Endothelial cell of umbilical vein (primary cell): ENCODE measurements at regions not wholly inside any gene's neighbourhood (a gene's known extent, or its start where the extent isn't known, plus 50 kb on each side); places are given as distances from the start of the nearest gene placed in this dataset.

ENCODE experiments used
- BruUV-seq: library from RNA; stranded (reverse); fragments of 400-500 nt; replicated peaks from 2 replicates; lab custom pipeline; 2021; lab: Mats Ljungman, UMichigan
- CTCF ChIA-PET: fragments of 300-600, 350-600 bp; sonication (Branson Sonifier 250); formaldehyde crosslinking; loops from one replicate; lab custom pipeline; 2021; ENCODE audit warnings: antibody characterized with exemption, inconsistent platforms; lab: Charles Lee
- POLR2A ChIA-PET: fragments of 300-600, 350-600 bp; sonication (Branson Sonifier 250); formaldehyde crosslinking; loops from one replicate; lab custom pipeline; 2021; ENCODE audit warnings: antibody characterized with exemption, inconsistent platforms; lab: Charles Lee
- DNase-seq: peaks from one replicate; pipeline ENCODE4 v3.0.0-alpha.2; 2011; ENCODE audit warnings: low read depth, low spot score
- FAIRE-seq: peaks from 2 replicates; lab custom pipeline; 2011; peaks lifted over from hg19 to GRCh38; lab: Jason Lieb, UNC
- H2AFZ ChIP-seq: 2 replicates; pipeline ENCODE4 v1.6.0; 2012; ENCODE audit warnings: low read depth, low read length, control low read depth, inconsistent platforms
- H3K27ac ChIP-seq: 2 replicates; pipeline ENCODE4 v1.5.1; 2011; ENCODE audit warnings: low read depth, mild to moderate bottlenecking, control low read depth, low read length, moderate library complexity; ENCODE audit not compliant: insufficient read depth
- H3K27me3 ChIP-seq, 2 experiments: 2 replicates each; pipeline versions ENCODE4 v1.6.0 to v1.6.1; 2011; ENCODE audit warnings: low read length in 2 of 2, mixed read lengths in 1 of 2; ENCODE audit not compliant: control insufficient read depth in 2 of 2, insufficient read depth in 2 of 2
- H3K36me3 ChIP-seq, 2 experiments: 2 replicates in 1 of 2; 3 replicates in 1 of 2; pipeline ENCODE4 v1.5.1; 2011; ENCODE audit warnings: low read length in 2 of 2, mild to moderate bottlenecking in 1 of 2, moderate library complexity in 1 of 2; ENCODE audit not compliant: control insufficient read depth in 2 of 2, insufficient read depth in 2 of 2; ENCODE audit errors: extremely low read depth in 1 of 2
- H3K4me1 ChIP-seq: 3 replicates; pipeline ENCODE4 v1.5.1; 2011; ENCODE audit warnings: mild to moderate bottlenecking, low read length; ENCODE audit not compliant: control insufficient read depth, insufficient read depth; ENCODE audit errors: extremely low read depth
- H3K4me2 ChIP-seq: 2 replicates; pipeline ENCODE4 v1.6.1; 2011; ENCODE audit warnings: low read length, control low read depth, mixed read lengths; ENCODE audit not compliant: insufficient read depth
- H3K4me3 ChIP-seq, 3 experiments: fragments of 200-600 bp in 1 of 3; sonication (generic), shearing (Covaris generic) in 1 of 3; replicated peaks in 1 of 3; 2 replicates each; pipeline ENCODE4 v1.5.1; 2011 to 2016; ENCODE audit warnings: control low read depth in 3 of 3, low read length in 3 of 3, mild to moderate bottlenecking in 2 of 3, inconsistent platforms in 1 of 3, low read depth in 1 of 3, moderate library complexity in 1 of 3; ENCODE audit not compliant: insufficient read depth in 1 of 3
- H3K79me2 ChIP-seq: 2 replicates; pipeline ENCODE4 v1.6.0; 2012; ENCODE audit warnings: low read length, inconsistent platforms; ENCODE audit not compliant: control insufficient read depth, insufficient read depth
- H3K9ac ChIP-seq: replicated peaks from 2 replicates; pipeline ENCODE3; 2011; ENCODE audit warnings: low read length, control low read depth; ENCODE audit not compliant: insufficient read depth; ENCODE audit errors: extremely low read depth
- H3K9me1 ChIP-seq: replicated peaks from 3 replicates; pipeline ENCODE4 v1.6.0; 2011; ENCODE audit warnings: mild to moderate bottlenecking, low read length; ENCODE audit not compliant: control insufficient read depth, insufficient read depth; ENCODE audit errors: extremely low read depth
- H3K9me3 ChIP-seq: replicated peaks from 2 replicates; pipeline ENCODE4 v1.5.1; 2012; ENCODE audit warnings: low read length, inconsistent platforms; ENCODE audit not compliant: control insufficient read depth, insufficient read depth
- H4K20me1 ChIP-seq: replicated peaks from 2 replicates; pipeline ENCODE3; 2011; ENCODE audit warnings: mild to moderate bottlenecking, low read length; ENCODE audit not compliant: control insufficient read depth, insufficient read depth; ENCODE audit errors: extremely low read depth
- EZH2 ChIP-seq: IDR thresholded peaks from 2 replicates; pipeline ENCODE4 v1.6.1; 2012; ENCODE audit warnings: borderline replicate concordance, low read depth, mild to moderate bottlenecking, moderate library complexity, low read length, inconsistent platforms; ENCODE audit not compliant: severe bottlenecking
- FOS ChIP-seq: IDR thresholded peaks from 2 replicates; pipeline ENCODE4 v1.6.1; 2011; ENCODE audit warnings: mild to moderate bottlenecking, low read length, moderate library complexity, borderline replicate concordance; ENCODE audit not compliant: insufficient read depth
- GATA2 ChIP-seq: IDR thresholded peaks from 2 replicates; pipeline ENCODE4 v1.7.0; 2011; ENCODE audit warnings: low read depth, mild to moderate bottlenecking, moderate library complexity, mixed read lengths, low read length; ENCODE audit not compliant: insufficient read length, insufficient read depth
- JUN ChIP-seq: IDR thresholded peaks from 2 replicates; pipeline ENCODE4 v1.6.1; 2011; ENCODE audit warnings: borderline replicate concordance, low read depth; ENCODE audit not compliant: insufficient read length, insufficient read depth
- MYC ChIP-seq: IDR thresholded peaks from one replicate; pipeline ENCODE4 v1.6.1; 2011; ENCODE audit warnings: mild to moderate bottlenecking, low read depth, low read length
- POLR2A ChIP-seq: IDR thresholded peaks from 2 replicates; pipeline ENCODE4 v1.6.1; 2012; ENCODE audit warnings: low read depth, mild to moderate bottlenecking, control low read depth, low read length
- POLR2AphosphoS5 ChIP-seq: IDR thresholded peaks from 2 replicates; pipeline ENCODE4 v1.6.1; 2012; ENCODE audit warnings: low read depth, mild to moderate bottlenecking, control low read depth, low read length, moderate library complexity; ENCODE audit not compliant: insufficient read depth
- dilution Hi-C: fragments of 300-500 bp; cut with MboI; formaldehyde crosslinking; loops from one replicate; pipeline ENCODE4 v1.15.0; 2019; ENCODE audit warnings: low sequenced_read_pairs; ENCODE audit not compliant: extremely low pct_ligation_motif_present
- intact Hi-C: fragments of 100-400 bp; cut with micrococcal nuclease; formaldehyde crosslinking; loops from one replicate; pipeline ENCODE4 v1.10.0; 2022
- TF ChIP-seq, protein P1 (sequence below), 2 donors: IDR thresholded peaks; 1 replicate in 1 of 2; 2 replicates in 1 of 2; pipeline ENCODE4 v1.5.1; 2011; ENCODE audit warnings: low read length in 2 of 2, mild to moderate bottlenecking in 2 of 2, moderate library complexity in 2 of 2, control low read depth in 1 of 2, inconsistent platforms in 1 of 2, low read depth in 1 of 2; ENCODE audit not compliant: insufficient read depth in 1 of 2; ENCODE audit errors: extremely low read depth in 1 of 2
- TF ChIP-seq, protein P2 (sequence below): IDR thresholded peaks from 2 replicates; pipeline ENCODE4 v1.6.1; 2011; ENCODE audit not compliant: insufficient read depth, insufficient read length

DNA sequence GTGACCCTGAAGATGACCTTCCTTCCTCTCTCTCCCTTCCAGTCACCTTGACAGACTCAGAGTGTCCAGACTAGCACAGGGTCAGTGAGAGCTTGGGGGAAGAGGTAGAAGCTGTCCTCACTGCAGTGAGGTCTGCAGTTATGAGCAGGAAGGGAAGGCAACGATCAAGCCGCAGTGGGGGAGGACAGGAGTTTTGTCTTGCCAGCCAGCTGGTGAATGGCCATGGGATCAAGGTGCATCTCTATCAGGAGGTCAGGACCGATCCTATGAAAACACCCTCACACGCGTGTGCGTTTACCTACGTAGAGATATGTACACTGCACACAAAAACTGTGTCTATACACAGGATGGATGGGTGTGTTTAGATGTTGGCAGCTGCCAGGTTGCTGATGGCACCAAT, 83.2 kb downstream of the THNSL2 start:
- Histone ChIP-seq H2AFZ (no peak overlapping the region), H3K9ac (no peak overlapping the region), H3K27ac (no peak overlapping the region), H3K4me2 (no peak overlapping the region), H3K4me1 (no peaks in the 10 kb centered on the region), H3K36me3 (no peaks in the 10 kb centered on the region), H4K20me1 (no peaks in the 10 kb centered on the region), H3K4me3 (no peak overlapping the region), H3K9me3 (no peaks in the 10 kb centered on the region), H3K27me3 (no peaks in the 10 kb centered on the region), H3K79me2 (no peaks in the 10 kb centered on the region), H3K9me1 (no peaks in the 10 kb centered on the region)
- POLR2A ChIA-PET, result no interaction called here
- no TSS peak for BruUV-seq
- CTCF ChIA-PET, result no interaction called here
- dilution Hi-C loops (no loop called here), intact Hi-C loops (no loop called here)
- TF ChIP-seq JUN (no peak), EZH2 (no peak), MYC (no peak), POLR2A (no peak), FOS (no peak), GATA2 (no peak), POLR2AphosphoS5 (no peak)
- TF ChIP-seq, protein P1, sequence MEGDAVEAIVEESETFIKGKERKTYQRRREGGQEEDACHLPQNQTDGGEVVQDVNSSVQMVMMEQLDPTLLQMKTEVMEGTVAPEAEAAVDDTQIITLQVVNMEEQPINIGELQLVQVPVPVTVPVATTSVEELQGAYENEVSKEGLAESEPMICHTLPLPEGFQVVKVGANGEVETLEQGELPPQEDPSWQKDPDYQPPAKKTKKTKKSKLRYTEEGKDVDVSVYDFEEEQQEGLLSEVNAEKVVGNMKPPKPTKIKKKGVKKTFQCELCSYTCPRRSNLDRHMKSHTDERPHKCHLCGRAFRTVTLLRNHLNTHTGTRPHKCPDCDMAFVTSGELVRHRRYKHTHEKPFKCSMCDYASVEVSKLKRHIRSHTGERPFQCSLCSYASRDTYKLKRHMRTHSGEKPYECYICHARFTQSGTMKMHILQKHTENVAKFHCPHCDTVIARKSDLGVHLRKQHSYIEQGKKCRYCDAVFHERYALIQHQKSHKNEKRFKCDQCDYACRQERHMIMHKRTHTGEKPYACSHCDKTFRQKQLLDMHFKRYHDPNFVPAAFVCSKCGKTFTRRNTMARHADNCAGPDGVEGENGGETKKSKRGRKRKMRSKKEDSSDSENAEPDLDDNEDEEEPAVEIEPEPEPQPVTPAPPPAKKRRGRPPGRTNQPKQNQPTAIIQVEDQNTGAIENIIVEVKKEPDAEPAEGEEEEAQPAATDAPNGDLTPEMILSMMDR (IDR thresholded peaks at IDR 0.05; ENCODE audit: extremely low read depth in 1 of 2, insufficient read depth in 1 of 2, low read depth in 1 of 2, low read length in 2 of 2), result no peak
- TF ChIP-seq, protein P2, sequence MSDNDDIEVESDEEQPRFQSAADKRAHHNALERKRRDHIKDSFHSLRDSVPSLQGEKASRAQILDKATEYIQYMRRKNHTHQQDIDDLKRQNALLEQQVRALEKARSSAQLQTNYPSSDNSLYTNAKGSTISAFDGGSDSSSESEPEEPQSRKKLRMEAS, result no peak
- no peak for FAIRE-seq
- DNase-seq, result no peak
